GM12891 (cell line): ENCODE measurements at regions not wholly inside any gene's neighbourhood (a gene's known extent, or its start where the extent isn't known, plus 50 kb on each side); places are given as distances from the start of the nearest gene placed in this dataset.

Source experiments
- POLR2A ChIP-seq: IDR thresholded peaks from 2 replicates; pipeline ENCODE4 v1.6.1; 2011; ENCODE audit warnings: low read depth, low read length, control low read depth
- SPI1 ChIP-seq: IDR thresholded peaks from 2 replicates; pipeline ENCODE4 v1.6.1; 2011; ENCODE audit warnings: low read depth, low read length, control low read depth
- TAF1 ChIP-seq: IDR thresholded peaks from 2 replicates; pipeline ENCODE4 v1.6.1; 2011; ENCODE audit warnings: low read depth, low read length, control low read depth

DNA sequence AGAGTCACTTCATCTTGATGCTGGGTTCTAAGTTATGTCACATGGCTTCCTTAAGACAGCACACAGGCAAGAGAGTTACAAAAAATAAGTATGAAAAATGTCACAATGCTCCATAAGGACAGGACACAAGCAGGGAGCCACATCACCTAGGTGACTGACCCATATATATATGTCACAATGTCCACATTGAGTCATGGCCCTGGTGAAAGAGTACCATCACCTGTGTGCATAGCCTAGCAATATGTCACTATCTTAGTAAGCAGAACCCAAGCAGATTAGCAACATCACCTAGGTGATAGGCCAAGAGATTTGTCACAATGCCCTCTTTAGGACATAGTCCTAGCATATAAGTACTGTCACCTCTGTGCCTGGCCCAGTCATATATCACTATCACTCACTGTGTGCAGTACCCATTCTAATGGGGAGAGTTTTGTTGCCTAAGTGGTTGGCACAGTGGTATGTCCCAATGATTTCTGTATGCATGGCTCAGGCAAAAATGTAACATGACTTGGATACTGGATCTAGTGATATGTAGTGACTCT lies 1012.0 kb upstream of the AMELY start:
- TF ChIP-seq TAF1 = no peak
- TF ChIP-seq POLR2A = no peak
- no peak for TF ChIP-seq SPI1
